ENCODE measurements at regions not wholly inside any gene's neighbourhood (a gene's known extent, or its start where the extent isn't known, plus 50 kb on each side); places are given as distances from the start of the nearest gene placed in this dataset.

GRCh38 chr12:38956337-38956736 is 50.9 kb upstream of the CPNE8 start:
- DNase-seq, result no peak

Data from NCI-H446 treated with DMSO at 0.1 percent for 48 hours (cell line).